Ectodermal cell (in vitro differentiated cells): ENCODE measurements at regions not wholly inside any gene's neighbourhood (a gene's known extent, or its start where the extent isn't known, plus 50 kb on each side); places are given as distances from the start of the nearest gene placed in this dataset.

ENCODE experiments used
- H3K27ac ChIP-seq: 2 replicates; pipeline ENCODE4 v1.7.0; 2013; ENCODE audit warnings: mild to moderate bottlenecking, low read depth, low read length; ENCODE audit not compliant: insufficient read depth, poor library complexity, severe bottlenecking
- H3K27me3 ChIP-seq: 2 replicates; pipeline ENCODE4 v1.7.0; 2013; ENCODE audit warnings: mild to moderate bottlenecking, low read length; ENCODE audit not compliant: insufficient read depth, control insufficient read depth, poor library complexity, severe bottlenecking
- H3K36me3 ChIP-seq: one replicate; pipeline ENCODE4 v1.7.0; 2013; ENCODE audit warnings: low read length; ENCODE audit not compliant: control insufficient read depth, insufficient read depth
- H3K4me1 ChIP-seq: one replicate; pipeline ENCODE4 v1.7.0; 2013; ENCODE audit warnings: low read length; ENCODE audit not compliant: control insufficient read depth, insufficient read depth
- H3K4me3 ChIP-seq: 2 replicates; pipeline ENCODE4 v1.7.0; 2013; ENCODE audit warnings: low read depth, low read length, control low read depth; ENCODE audit not compliant: insufficient read depth
- H3K9me3 ChIP-seq: 2 replicates; pipeline ENCODE4 v1.7.0; 2013; ENCODE audit warnings: mild to moderate bottlenecking, low read length, moderate library complexity; ENCODE audit not compliant: control insufficient read depth
- WGBS, 2 experiments: methylation state at CpG; one replicate each; pipeline ENCODE4 v1.1.7; 2013; ENCODE audit warnings: missing lambda C conversion rate in 2 of 2; 5-methylcytosine and 5-hydroxymethylcytosine counted together

DNA sequence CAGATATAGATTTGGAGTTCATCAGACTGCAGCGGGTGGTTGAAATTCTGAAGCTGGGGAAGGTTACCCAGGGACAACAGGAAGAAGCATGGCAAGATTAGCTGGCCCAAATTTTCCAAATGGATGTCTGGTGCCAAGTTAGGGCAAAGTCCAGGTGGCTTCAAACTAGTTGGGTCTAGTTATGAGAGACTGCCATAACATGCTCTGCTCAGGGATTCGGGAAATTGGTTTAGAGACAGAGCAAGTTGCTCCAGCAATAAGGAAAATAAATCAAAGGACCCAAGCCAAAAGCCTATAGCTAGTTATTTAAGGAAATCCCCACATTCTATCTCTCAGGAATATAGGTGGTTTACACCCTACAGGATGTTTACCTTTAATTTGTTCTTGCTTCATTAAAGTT is 125.7 kb upstream of the BTG1 start:
- no peaks in the 10 kb centered on the region for H3K27me3 ChIP-seq
- WGBS, 2 experiments = 88 to 97% methylated on average over 2 of the region's 2 CpGs
- no peaks in the 10 kb centered on the region for H3K9me3 ChIP-seq
- H3K27ac ChIP-seq = no peak overlapping the region
- H3K4me1 ChIP-seq = no peaks in the 10 kb centered on the region
- no peak overlapping the region for H3K4me3 ChIP-seq
- H3K36me3 ChIP-seq = no peaks in the 10 kb centered on the region

DNA sequence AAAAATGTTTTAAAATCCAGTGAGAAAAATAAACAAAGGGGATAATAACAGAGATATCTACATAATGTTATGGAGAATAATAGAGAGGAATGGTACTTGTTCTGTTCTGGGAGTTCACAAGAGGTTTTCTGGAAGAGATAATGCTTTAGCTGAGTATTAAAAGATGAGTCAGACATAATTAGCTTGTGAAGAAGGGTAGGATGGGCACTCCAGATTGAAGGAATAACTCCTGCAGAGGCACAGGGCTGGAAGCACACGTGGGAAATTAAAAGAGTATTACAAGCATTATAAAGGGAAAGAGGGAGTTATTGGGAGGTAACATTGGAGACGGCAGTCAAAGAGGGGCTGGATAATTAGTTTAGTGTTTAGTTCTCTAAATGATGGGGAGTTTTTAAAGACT is 124.9 kb upstream of the BTG1 start:
- no peaks in the 10 kb centered on the region for H3K9me3 ChIP-seq
- no peak overlapping the region for H3K4me3 ChIP-seq
- WGBS, 2 experiments = 92 to 94% methylated on average over 2 of the region's 2 CpGs
- H3K27ac ChIP-seq = no peak overlapping the region
- no peaks in the 10 kb centered on the region for H3K4me1 ChIP-seq
- H3K27me3 ChIP-seq = no peaks in the 10 kb centered on the region
- H3K36me3 ChIP-seq = no peaks in the 10 kb centered on the region

DNA sequence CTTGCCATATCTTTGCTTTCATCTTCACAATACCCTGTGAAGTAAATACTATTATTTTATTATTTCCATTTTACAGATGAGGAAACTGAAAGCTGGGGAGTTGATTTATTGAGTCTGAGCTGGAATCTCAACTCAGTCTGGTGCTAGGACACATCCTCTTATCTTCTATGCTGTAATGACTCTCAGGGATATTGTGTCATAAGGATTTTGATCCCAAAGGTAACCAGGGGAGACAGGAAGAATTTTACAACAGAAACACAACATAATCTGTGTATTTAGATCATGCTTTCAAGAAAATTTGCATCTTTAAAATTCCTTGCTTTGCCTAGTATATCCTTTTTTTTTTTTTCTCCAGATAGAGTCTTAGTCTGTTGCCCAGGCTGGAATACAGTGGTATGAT is 123.3 kb upstream of the BTG1 start:
- H3K27me3 ChIP-seq = no peaks in the 10 kb centered on the region
- no peaks in the 10 kb centered on the region for H3K9me3 ChIP-seq
- no peak overlapping the region for H3K4me3 ChIP-seq
- H3K36me3 ChIP-seq = no peaks in the 10 kb centered on the region
- no peak overlapping the region for H3K27ac ChIP-seq
- H3K4me1 ChIP-seq = no peaks in the 10 kb centered on the region

DNA sequence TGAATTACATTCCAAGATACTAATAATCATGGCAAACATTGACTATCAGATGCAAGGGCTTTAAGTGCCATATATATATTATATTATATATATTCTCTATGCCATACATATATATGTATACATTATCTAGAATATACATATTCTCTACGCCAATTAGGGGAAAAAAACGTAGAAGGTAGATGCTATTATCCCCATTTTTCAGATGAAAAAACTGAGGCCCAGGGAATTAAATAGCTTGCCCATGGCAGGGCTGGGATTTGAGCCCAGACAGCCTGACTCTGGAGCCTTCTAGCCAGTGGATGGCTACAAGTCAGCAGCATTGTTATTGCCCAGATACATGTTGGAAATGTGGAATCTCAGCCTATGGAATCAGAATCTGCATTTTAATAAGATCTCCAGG is 116.0 kb upstream of the BTG1 start:
- 91 to 100% methylated on average over 2 of the region's 2 CpGs for WGBS, 2 experiments
- Histone ChIP-seq H3K9me3 (no peaks in the 10 kb centered on the region), H3K27me3 (no peaks in the 10 kb centered on the region), H3K4me1 (no peaks in the 10 kb centered on the region), H3K36me3 (no peaks in the 10 kb centered on the region), H3K4me3 (no peak overlapping the region), H3K27ac (no peak overlapping the region)

DNA sequence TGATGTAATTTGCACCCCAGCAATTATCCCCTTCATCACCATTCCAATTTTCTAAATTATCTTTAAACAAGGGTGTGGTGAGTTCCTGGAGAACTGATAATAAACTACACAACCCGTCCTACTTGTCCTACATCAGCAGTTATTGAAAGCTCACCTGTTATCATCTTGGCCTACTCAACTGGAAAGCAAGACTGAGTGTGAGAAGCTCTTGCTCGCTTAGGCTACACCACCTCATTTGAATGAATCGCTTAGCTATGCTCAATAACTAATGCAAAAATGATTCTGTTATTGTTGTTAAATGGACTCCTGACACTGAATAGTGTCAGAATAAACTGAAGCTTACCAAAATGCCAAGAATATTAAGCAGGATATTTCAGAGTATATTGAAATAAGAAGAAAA is 115.4 kb upstream of the BTG1 start:
- no peaks in the 10 kb centered on the region for H3K27me3 ChIP-seq
- WGBS, 2 experiments = 87 to 97% methylated on average over 3 of the region's 3 CpGs
- no peak overlapping the region for H3K27ac ChIP-seq
- no peaks in the 10 kb centered on the region for H3K9me3 ChIP-seq
- no peak overlapping the region for H3K4me3 ChIP-seq
- H3K36me3 ChIP-seq = no peaks in the 10 kb centered on the region
- H3K4me1 ChIP-seq = no peaks in the 10 kb centered on the region

DNA sequence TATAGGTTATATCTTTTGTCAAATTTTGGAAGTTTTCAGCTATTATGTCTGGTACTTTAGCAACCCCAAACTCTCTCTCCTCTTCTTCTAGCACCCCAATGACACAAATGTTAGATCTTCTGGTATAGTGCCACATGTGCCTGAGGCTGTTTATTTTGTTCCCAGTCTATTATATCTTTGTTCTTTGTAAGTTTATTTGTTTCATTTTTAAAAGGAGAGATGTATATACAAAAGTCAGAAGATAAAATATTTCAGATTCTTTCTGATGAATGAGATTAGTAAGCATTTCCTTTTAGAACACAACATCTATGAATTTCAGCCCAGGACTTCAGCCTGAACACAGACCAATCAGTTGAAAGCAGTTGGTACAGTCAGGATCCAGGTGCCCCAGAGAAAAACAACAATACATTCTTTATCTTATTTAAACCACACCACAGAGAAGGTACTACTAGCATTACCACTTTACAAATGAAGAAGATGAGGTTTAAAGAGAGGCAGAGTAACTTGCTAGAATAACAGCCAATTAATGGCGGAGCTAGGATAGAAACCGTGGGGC is 114.1 kb upstream of the BTG1 start:
- Histone ChIP-seq H3K9me3 (no peaks in the 10 kb centered on the region), H3K27me3 (no peaks in the 10 kb centered on the region), H3K4me3 (no peak overlapping the region), H3K36me3 (no peaks in the 10 kb centered on the region), H3K4me1 (no peaks in the 10 kb centered on the region), H3K27ac (no peak overlapping the region)
- WGBS, 2 experiments = 98% methylated on average over 2 of the region's 2 CpGs

DNA sequence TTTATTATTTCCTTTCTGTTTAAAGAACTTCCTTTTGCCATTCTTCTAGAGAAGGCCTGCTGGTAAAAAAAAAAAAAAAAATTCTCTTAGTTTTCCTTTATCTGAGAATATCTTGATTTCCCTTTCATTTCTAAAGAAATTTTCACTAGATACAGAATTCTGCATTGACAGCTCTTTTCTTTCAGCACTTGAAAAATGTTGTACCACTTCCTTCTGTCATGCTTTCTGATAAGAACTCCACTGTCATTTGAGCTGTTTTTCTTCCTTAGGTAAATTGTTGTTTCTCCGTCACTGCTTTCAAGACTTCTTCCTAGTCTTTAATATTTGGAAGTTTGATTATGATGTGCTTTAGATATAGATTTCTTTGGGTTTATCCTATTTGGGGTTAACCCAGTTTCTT is 113.6 kb upstream of the BTG1 start:
- Histone ChIP-seq H3K27me3 (no peaks in the 10 kb centered on the region), H3K36me3 (no peaks in the 10 kb centered on the region), H3K4me3 (no peak overlapping the region), H3K4me1 (no peaks in the 10 kb centered on the region), H3K27ac (no peak overlapping the region), H3K9me3 (no peaks in the 10 kb centered on the region)
- WGBS, 2 experiments = 100% methylated on average over 1 of the region's 1 CpG

DNA sequence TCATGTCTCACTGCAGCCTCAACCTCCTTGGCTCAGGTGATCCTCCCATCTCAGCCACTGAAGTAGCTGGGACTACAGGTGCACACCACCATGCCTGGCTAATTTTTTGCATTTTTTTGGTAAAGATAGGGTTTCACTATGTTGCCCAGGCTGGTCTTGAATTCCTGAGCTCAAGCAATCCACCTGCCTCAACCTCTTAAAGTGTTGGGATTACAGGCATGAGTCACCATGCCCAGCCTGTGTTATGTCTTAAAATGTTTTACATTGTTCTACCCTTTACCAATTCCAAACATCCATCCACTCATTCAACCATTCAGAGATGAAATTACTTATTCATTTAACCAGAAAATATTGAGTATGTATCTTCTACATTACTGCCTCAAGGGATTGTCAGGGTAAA is 111.6 kb upstream of the BTG1 start:
- Histone ChIP-seq H3K4me3 (no peak overlapping the region), H3K4me1 (no peaks in the 10 kb centered on the region), H3K9me3 (no peaks in the 10 kb centered on the region), H3K36me3 (no peaks in the 10 kb centered on the region), H3K27ac (no peak overlapping the region), H3K27me3 (no peaks in the 10 kb centered on the region)

DNA sequence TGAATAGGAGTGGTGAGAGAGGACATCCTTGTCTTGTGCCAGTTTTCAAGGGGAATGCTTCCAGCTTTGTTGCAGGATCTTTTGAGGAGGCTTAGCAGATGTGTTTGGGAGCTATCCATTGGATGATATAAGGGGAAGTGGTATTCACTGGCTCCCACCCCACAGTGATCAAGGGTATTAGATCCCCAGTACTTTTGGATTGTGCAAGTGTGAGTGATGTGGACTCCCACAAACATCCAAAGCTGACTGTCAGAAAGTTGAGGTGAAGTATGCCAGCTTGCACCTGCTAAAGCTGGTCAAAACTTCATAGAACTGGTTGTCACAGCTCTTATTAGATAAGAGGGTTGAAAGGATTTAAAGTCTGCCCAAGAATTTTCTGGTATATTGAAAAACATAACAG is 110.1 kb upstream of the BTG1 start:
- no peak overlapping the region for H3K4me3 ChIP-seq
- H3K27ac ChIP-seq = no peak overlapping the region
- no peaks in the 10 kb centered on the region for H3K9me3 ChIP-seq
- no peaks in the 10 kb centered on the region for H3K36me3 ChIP-seq
- H3K4me1 ChIP-seq = no peaks in the 10 kb centered on the region
- H3K27me3 ChIP-seq = no peaks in the 10 kb centered on the region

DNA sequence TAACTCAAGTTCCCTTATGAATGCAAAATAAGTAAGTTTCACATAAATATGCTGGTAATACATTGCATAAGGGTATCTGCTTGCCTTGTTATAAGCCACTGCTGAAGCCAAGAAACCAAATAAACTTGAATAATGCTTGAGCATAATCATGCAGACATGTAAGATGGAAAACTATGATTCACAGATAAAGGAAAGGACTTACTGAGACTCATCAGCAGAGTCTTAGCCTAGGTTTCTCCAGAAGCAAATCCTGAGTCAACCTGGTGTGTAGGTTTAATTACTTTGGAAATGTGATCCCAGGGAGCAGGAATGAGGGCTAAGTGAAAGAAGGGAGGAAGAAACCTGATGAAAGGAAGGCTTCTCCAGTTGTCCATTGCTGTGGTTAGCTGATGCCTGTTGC is 107.7 kb upstream of the BTG1 start:
- H3K27ac ChIP-seq = no peak overlapping the region
- H3K9me3 ChIP-seq = no peaks in the 10 kb centered on the region
- no peak overlapping the region for H3K4me3 ChIP-seq
- H3K27me3 ChIP-seq = no peaks in the 10 kb centered on the region
- H3K4me1 ChIP-seq = no peaks in the 10 kb centered on the region
- no peaks in the 10 kb centered on the region for H3K36me3 ChIP-seq

DNA sequence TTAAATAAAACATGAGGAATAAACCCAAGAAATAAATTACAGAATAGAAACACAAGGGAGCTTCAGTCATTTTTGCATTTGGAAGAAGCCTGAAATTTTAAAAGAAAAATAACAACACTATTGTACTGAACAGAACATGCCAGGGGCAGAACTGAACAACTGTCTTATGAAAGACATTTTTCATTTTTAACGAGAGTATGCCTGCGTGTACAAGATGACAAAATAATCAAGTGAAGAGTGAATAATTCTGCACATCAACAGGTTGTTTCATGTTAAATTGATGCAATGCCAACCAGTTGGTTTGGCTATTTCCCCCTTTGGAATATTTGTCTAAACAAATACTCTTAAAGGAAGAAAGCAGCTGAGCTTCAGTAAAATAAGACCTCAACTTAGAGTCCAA is 103.3 kb upstream of the BTG1 start:
- H3K4me3 ChIP-seq = no peak overlapping the region

More for the DNA sequence above, 103.3 kb upstream of the BTG1 start:
- Histone ChIP-seq H3K27me3 (no peaks in the 10 kb centered on the region), H3K27ac (no peak overlapping the region), H3K4me1 (no peaks in the 10 kb centered on the region), H3K9me3 (no peaks in the 10 kb centered on the region), H3K36me3 (no peaks in the 10 kb centered on the region)
- 91 to 99% methylated on average over 2 of the region's 2 CpGs for WGBS, 2 experiments
